ENCODE measurements at regions not wholly inside any gene's neighbourhood (a gene's known extent, or its start where the extent isn't known, plus 50 kb on each side); places are given as distances from the start of the nearest gene placed in this dataset.

DNA sequence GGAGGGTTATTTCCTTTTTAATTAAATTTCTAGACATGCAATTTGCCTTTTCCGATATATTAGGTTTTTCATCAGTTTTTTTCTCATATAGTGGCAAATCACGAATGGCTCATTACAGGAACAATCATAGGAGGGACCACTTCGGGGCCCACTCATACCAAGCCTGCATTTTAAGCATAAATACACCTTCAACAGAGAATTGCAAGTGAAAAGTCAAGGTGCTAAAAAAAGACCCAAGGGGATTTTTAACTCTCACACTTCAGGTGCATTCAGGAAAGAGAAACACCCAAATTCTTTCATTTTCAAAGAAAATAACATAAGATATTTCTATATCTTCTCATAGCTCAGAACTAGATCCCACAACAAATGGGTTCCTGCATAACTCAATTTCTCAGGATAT is 979.6 kb upstream of the NR2F2 start:
- TF ChIP-seq, protein P1, sequence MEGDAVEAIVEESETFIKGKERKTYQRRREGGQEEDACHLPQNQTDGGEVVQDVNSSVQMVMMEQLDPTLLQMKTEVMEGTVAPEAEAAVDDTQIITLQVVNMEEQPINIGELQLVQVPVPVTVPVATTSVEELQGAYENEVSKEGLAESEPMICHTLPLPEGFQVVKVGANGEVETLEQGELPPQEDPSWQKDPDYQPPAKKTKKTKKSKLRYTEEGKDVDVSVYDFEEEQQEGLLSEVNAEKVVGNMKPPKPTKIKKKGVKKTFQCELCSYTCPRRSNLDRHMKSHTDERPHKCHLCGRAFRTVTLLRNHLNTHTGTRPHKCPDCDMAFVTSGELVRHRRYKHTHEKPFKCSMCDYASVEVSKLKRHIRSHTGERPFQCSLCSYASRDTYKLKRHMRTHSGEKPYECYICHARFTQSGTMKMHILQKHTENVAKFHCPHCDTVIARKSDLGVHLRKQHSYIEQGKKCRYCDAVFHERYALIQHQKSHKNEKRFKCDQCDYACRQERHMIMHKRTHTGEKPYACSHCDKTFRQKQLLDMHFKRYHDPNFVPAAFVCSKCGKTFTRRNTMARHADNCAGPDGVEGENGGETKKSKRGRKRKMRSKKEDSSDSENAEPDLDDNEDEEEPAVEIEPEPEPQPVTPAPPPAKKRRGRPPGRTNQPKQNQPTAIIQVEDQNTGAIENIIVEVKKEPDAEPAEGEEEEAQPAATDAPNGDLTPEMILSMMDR (IDR thresholded peaks at IDR 0.05), result no peak
- TF ChIP-seq NRF1 (IDR thresholded peaks at IDR 0.05; ENCODE audit: low read depth, low read length) (no peak), RCOR1 (IDR thresholded peaks at IDR 0.05; ENCODE audit: low read length) (no peak), TCF12 (IDR thresholded peaks at IDR 0.05) (no peak), EZH2phosphoT487 (IDR thresholded peaks at IDR 0.05; ENCODE audit: borderline replicate concordance, low read depth) (no peak), GABPA (IDR thresholded peaks at IDR 0.05; ENCODE audit: low read depth) (no peak), SIN3A (IDR thresholded peaks at IDR 0.05; ENCODE audit: borderline replicate concordance, low read depth, low read length) (no peak), ELF1 (IDR thresholded peaks at IDR 0.05) (no peak), EP300 (IDR thresholded peaks at IDR 0.05; ENCODE audit: borderline replicate concordance in 1 of 2, low read depth in 1 of 2, low read length in 1 of 2) (no peak), POLR2AphosphoS5 (IDR thresholded peaks at IDR 0.05; ENCODE audit: low read depth, low read length) (no peak)
- TF ChIP-seq, protein P2, sequence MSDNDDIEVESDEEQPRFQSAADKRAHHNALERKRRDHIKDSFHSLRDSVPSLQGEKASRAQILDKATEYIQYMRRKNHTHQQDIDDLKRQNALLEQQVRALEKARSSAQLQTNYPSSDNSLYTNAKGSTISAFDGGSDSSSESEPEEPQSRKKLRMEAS (IDR thresholded peaks at IDR 0.05; ENCODE audit: low read depth), result no peak
- TF ChIP-seq, protein P3, sequence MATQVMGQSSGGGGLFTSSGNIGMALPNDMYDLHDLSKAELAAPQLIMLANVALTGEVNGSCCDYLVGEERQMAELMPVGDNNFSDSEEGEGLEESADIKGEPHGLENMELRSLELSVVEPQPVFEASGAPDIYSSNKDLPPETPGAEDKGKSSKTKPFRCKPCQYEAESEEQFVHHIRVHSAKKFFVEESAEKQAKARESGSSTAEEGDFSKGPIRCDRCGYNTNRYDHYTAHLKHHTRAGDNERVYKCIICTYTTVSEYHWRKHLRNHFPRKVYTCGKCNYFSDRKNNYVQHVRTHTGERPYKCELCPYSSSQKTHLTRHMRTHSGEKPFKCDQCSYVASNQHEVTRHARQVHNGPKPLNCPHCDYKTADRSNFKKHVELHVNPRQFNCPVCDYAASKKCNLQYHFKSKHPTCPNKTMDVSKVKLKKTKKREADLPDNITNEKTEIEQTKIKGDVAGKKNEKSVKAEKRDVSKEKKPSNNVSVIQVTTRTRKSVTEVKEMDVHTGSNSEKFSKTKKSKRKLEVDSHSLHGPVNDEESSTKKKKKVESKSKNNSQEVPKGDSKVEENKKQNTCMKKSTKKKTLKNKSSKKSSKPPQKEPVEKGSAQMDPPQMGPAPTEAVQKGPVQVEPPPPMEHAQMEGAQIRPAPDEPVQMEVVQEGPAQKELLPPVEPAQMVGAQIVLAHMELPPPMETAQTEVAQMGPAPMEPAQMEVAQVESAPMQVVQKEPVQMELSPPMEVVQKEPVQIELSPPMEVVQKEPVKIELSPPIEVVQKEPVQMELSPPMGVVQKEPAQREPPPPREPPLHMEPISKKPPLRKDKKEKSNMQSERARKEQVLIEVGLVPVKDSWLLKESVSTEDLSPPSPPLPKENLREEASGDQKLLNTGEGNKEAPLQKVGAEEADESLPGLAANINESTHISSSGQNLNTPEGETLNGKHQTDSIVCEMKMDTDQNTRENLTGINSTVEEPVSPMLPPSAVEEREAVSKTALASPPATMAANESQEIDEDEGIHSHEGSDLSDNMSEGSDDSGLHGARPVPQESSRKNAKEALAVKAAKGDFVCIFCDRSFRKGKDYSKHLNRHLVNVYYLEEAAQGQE (IDR thresholded peaks at IDR 0.05; ENCODE audit: low read depth, low read length), result no peak
- TF ChIP-seq, protein P4, sequence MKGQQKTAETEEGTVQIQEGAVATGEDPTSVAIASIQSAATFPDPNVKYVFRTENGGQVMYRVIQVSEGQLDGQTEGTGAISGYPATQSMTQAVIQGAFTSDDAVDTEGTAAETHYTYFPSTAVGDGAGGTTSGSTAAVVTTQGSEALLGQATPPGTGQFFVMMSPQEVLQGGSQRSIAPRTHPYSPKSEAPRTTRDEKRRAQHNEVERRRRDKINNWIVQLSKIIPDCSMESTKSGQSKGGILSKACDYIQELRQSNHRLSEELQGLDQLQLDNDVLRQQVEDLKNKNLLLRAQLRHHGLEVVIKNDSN (IDR thresholded peaks at IDR 0.05; ENCODE audit: borderline replicate concordance, low read depth), result no peak
